ENCODE measurements at regions not wholly inside any gene's neighbourhood (a gene's known extent, or its start where the extent isn't known, plus 50 kb on each side); places are given as distances from the start of the nearest gene placed in this dataset.

DNA sequence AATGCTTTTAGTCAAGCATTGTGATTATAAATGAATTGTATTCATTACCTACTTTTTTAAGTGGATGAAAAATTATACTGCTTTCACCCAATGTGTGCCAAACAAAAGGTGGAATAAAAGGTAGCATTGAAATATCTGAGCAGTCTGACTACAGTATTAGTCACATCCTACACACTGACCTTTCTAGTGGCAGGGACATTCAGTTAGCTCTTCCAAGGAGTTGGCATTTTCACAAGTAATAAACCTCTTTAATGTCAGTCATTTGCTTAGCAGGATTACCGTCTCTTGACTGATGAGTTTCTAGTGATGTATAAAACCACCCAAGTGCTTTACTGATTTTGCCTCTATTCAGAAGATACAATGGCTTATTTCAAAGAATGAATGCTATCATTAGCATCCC, 687.9 kb downstream of the ARAP2 start:
- no peak overlapping the region for H3K27ac ChIP-seq (ENCODE audit: low read depth, low read length)
- H3K9me3 ChIP-seq (ENCODE audit: low read length) = no peaks in the 10 kb centered on the region
- H3K9ac ChIP-seq (ENCODE audit: low read length) = no peak overlapping the region
- H3K4me3 ChIP-seq (ENCODE audit: low read depth in 1 of 2, low read length in 2 of 2) = no peak overlapping the region
- H3K27me3 ChIP-seq (ENCODE audit: control insufficient read depth in 1 of 2, insufficient read depth in 2 of 2, low read length in 2 of 2) = no peaks in the 10 kb centered on the region
- no peaks in the 10 kb centered on the region for H3K36me3 ChIP-seq (ENCODE audit: insufficient read depth, low read length)
- H3K4me1 ChIP-seq (ENCODE audit: insufficient read depth, low read length) = no peaks in the 10 kb centered on the region

DNA sequence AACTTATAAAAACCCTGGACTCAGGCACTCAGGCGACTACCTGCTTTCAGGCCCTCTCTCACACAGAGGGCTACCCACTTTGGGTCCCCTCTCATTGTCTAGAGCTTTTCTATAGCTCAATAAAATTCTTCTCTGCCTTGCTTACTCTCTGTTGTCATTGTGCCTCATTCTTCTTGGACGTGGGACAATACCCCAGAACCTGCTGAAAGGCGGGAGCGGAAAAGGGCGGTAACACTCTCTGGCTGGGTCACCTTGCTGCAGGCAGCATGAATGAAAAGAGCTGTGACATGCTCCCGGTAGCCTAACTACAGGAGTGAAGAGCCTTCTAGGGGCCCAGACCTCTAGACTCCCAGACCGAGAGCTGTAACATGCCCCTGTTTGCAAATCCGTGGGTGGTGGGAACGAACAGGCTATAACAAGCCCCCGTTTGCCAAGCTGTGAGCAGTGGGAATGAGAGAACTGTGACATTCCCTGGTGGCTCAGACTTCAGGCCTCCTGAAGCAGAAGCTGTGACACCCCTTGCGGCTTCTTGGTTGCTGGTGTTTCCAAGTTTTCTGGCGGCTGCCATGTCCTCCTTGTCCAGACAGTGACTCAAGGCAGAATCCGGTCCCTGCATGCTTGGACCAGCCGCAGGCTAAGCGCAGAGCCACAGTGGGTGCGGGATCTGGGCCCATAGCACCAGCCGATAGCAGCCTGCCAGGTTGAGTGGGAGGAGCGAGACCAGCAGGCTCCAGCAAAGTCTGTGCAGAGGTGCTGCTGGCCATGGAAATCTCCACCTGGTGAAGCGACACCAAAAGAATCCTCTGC, 684.6 kb downstream of the ARAP2 start:
- no peak overlapping the region for H3K9ac ChIP-seq (ENCODE audit: low read length)
- H3K4me3 ChIP-seq (ENCODE audit: low read depth in 1 of 2, low read length in 2 of 2) = no peak overlapping the region
- no peaks in the 10 kb centered on the region for H3K4me1 ChIP-seq (ENCODE audit: insufficient read depth, low read length)
- H3K36me3 ChIP-seq (ENCODE audit: insufficient read depth, low read length) = no peaks in the 10 kb centered on the region
- no peaks in the 10 kb centered on the region for H3K9me3 ChIP-seq (ENCODE audit: low read length)
- no peak overlapping the region for H3K27ac ChIP-seq (ENCODE audit: low read depth, low read length)
- H3K27me3 ChIP-seq (ENCODE audit: control insufficient read depth in 1 of 2, insufficient read depth in 2 of 2, low read length in 2 of 2) = no peaks in the 10 kb centered on the region

DNA sequence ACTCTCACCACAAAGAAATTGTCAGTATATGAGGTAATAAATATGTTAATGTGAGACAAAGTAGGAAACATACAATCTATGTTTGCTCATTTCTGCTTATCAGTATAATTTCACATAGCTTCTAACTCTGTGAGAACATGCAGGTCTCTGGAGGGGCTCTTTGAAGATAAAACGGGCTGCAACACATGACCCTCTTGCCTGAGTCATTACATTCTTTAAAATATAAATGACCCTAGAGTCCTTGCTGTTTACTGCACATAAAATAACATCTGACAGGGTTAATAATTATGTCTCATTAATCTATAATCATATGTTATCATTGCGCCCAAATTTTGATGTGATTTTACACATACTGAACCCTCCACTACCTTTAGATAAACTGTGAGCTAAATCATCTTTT, 681.5 kb downstream of the ARAP2 start:
- Histone ChIP-seq H3K9me3 (ENCODE audit: low read length) (no peaks in the 10 kb centered on the region), H3K27ac (ENCODE audit: low read depth, low read length) (no peak overlapping the region), H3K27me3 (ENCODE audit: control insufficient read depth in 1 of 2, insufficient read depth in 2 of 2, low read length in 2 of 2) (no peaks in the 10 kb centered on the region), H3K4me3 (ENCODE audit: low read depth in 1 of 2, low read length in 2 of 2) (no peak overlapping the region), H3K4me1 (ENCODE audit: insufficient read depth, low read length) (no peaks in the 10 kb centered on the region), H3K36me3 (ENCODE audit: insufficient read depth, low read length) (no peaks in the 10 kb centered on the region), H3K9ac (ENCODE audit: low read length) (no peak overlapping the region)

DNA sequence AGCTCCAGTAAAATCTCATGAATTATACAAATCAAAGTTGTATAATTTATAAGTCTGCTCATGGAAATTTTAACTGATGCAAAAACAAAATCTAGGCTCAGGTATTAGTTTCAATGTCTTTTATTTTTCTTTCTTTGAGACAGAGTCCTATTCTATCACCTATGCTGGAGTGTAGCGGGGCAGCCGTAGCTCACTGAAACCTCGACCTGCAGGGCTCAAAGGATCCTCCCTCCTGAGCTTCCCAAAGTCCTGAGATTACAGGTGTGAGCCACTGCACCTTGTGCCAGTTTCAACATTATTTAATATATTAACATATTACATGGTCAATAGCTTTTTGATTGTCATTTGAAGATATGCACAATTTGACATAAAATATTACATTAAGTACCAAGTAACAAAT, 678.7 kb downstream of the ARAP2 start:
- H3K9me3 ChIP-seq (ENCODE audit: low read length) = no peaks in the 10 kb centered on the region
- no peak overlapping the region for H3K27ac ChIP-seq (ENCODE audit: low read depth, low read length)
- H3K9ac ChIP-seq (ENCODE audit: low read length) = no peak overlapping the region
- H3K4me3 ChIP-seq (ENCODE audit: low read depth in 1 of 2, low read length in 2 of 2) = no peak overlapping the region
- no peaks in the 10 kb centered on the region for H3K27me3 ChIP-seq (ENCODE audit: control insufficient read depth in 1 of 2, insufficient read depth in 2 of 2, low read length in 2 of 2)
- H3K36me3 ChIP-seq (ENCODE audit: insufficient read depth, low read length) = no peaks in the 10 kb centered on the region
- H3K4me1 ChIP-seq (ENCODE audit: insufficient read depth, low read length) = no peaks in the 10 kb centered on the region

DNA sequence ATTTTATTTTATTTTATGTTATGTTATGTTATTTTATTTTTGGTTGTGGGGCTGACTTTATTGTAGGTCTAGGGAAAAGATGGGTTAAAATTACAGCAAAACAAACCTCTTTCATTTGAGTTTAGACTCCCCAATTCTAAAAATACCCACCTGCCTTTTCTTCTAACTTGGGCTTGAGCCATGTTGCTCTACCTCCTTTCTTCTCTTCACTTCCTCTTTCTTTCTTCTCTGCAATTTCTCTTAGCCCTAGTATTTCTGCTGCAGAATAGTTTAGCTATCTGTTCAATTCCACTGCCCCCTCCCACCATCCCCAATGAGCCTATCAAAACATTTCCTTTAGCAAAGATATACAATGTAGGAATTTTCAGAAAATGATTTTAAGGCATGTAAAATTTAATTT, 653.3 kb downstream of the ARAP2 start:
- Histone ChIP-seq H3K27ac (ENCODE audit: low read depth, low read length) (no peak overlapping the region), H3K9me3 (ENCODE audit: low read length) (no peaks in the 10 kb centered on the region), H3K36me3 (ENCODE audit: insufficient read depth, low read length) (no peaks in the 10 kb centered on the region), H3K4me3 (ENCODE audit: low read depth in 1 of 2, low read length in 2 of 2) (no peak overlapping the region), H3K4me1 (ENCODE audit: insufficient read depth, low read length) (no peaks in the 10 kb centered on the region), H3K9ac (ENCODE audit: low read length) (no peak overlapping the region), H3K27me3 (ENCODE audit: control insufficient read depth in 1 of 2, insufficient read depth in 2 of 2, low read length in 2 of 2) (no peaks in the 10 kb centered on the region)

DNA sequence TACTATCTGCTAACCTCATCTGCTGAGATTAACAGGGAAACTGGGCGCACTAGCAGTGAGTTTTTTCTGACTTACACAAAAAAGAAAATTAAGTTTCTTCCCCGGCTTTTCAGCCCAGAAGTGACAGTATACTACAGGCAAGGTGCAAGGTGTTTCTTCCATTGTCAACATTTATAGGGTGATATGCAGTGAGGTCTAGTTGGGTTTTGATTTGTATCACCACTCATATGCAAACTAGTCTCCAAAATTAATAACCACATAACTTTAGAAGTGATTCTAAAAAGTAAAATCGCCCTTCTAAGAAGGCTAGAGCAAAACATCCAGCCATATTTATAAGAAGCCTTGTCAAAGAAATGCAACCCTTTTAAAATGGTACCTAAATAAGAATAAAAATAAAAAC, 640.1 kb downstream of the ARAP2 start:
- Histone ChIP-seq H3K36me3 (ENCODE audit: insufficient read depth, low read length) (no peaks in the 10 kb centered on the region), H3K4me1 (ENCODE audit: insufficient read depth, low read length) (no peaks in the 10 kb centered on the region), H3K4me3 (ENCODE audit: low read depth in 1 of 2, low read length in 2 of 2) (no peak overlapping the region), H3K27ac (ENCODE audit: low read depth, low read length) (no peak overlapping the region), H3K9me3 (ENCODE audit: low read length) (no peaks in the 10 kb centered on the region), H3K27me3 (ENCODE audit: control insufficient read depth in 1 of 2, insufficient read depth in 2 of 2, low read length in 2 of 2) (no peaks in the 10 kb centered on the region), H3K9ac (ENCODE audit: low read length) (no peak overlapping the region)

DNA sequence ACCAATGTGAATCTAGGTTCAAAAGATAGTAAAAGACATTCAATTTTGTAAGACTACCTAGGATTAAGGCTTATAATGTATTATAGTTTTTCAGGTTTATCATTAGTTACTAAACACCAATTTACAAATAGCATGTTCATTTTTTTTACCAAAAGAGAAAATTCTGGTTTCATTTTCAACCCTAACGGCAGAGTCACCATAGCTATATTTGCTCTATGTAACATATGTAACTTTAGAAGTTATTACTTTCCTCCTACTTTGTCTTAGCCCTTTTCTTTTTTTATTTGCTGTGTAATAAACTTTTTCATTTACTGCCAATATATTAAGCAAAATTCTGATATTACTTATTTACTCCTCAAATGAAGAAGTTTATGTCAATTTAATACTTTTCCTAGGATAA, 639.6 kb downstream of the ARAP2 start:
- Histone ChIP-seq H3K27ac (ENCODE audit: low read depth, low read length) (no peak overlapping the region), H3K36me3 (ENCODE audit: insufficient read depth, low read length) (no peaks in the 10 kb centered on the region), H3K27me3 (ENCODE audit: control insufficient read depth in 1 of 2, insufficient read depth in 2 of 2, low read length in 2 of 2) (no peaks in the 10 kb centered on the region), H3K4me1 (ENCODE audit: insufficient read depth, low read length) (no peaks in the 10 kb centered on the region), H3K9ac (ENCODE audit: low read length) (no peak overlapping the region), H3K4me3 (ENCODE audit: low read depth in 1 of 2, low read length in 2 of 2) (no peak overlapping the region), H3K9me3 (ENCODE audit: low read length) (no peaks in the 10 kb centered on the region)

DNA sequence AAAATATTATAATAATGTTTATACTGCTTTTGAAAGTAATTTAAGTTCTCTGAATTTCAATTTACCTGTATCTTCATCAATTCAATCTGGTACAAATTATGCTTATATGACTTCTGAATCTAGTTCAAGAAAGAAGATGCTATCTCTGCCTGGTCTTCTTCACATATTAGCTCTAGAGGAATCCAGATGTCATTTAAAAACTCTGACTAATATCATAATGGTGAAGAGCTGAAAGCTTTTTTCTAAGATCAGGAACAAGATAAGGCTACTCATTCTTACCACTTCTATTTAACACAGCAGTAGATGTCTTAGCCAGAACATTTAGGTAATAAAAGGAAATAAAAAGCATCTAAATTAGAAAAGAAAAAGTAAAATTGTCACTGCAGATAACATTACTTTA, 636.1 kb downstream of the ARAP2 start:
- H3K4me3 ChIP-seq (ENCODE audit: low read depth in 1 of 2, low read length in 2 of 2) = no peak overlapping the region
- H3K4me1 ChIP-seq (ENCODE audit: insufficient read depth, low read length) = no peaks in the 10 kb centered on the region
- no peaks in the 10 kb centered on the region for H3K27me3 ChIP-seq (ENCODE audit: control insufficient read depth in 1 of 2, insufficient read depth in 2 of 2, low read length in 2 of 2)
- H3K36me3 ChIP-seq (ENCODE audit: insufficient read depth, low read length) = no peaks in the 10 kb centered on the region
- H3K9ac ChIP-seq (ENCODE audit: low read length) = no peak overlapping the region
- no peaks in the 10 kb centered on the region for H3K9me3 ChIP-seq (ENCODE audit: low read length)
- no peak overlapping the region for H3K27ac ChIP-seq (ENCODE audit: low read depth, low read length)

DNA sequence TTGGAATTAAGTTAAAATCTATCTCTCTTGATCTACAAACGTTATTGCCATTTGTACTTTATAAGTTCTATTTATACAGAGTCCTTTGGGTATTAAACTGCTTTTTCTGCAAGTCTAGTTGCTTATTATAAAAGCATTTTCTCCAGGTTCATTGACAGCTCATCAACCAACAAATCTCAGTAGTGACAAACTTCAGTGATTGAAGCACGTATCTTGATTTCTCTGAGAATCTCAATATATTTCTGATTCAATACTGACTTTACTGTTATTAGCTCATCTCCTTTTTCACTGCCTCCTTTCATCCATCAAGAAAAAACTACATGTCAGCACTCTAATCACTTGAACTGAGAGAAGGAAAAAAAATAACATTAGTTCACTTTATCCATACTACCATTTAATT, 630.2 kb downstream of the ARAP2 start:
- Histone ChIP-seq H3K9ac (ENCODE audit: low read length) (no peak overlapping the region), H3K4me3 (ENCODE audit: low read depth in 1 of 2, low read length in 2 of 2) (no peak overlapping the region), H3K36me3 (ENCODE audit: insufficient read depth, low read length) (no peaks in the 10 kb centered on the region), H3K27me3 (ENCODE audit: control insufficient read depth in 1 of 2, insufficient read depth in 2 of 2, low read length in 2 of 2) (no peaks in the 10 kb centered on the region), H3K4me1 (ENCODE audit: insufficient read depth, low read length) (no peaks in the 10 kb centered on the region), H3K27ac (ENCODE audit: low read depth, low read length) (no peak overlapping the region), H3K9me3 (ENCODE audit: low read length) (no peaks in the 10 kb centered on the region)

DNA sequence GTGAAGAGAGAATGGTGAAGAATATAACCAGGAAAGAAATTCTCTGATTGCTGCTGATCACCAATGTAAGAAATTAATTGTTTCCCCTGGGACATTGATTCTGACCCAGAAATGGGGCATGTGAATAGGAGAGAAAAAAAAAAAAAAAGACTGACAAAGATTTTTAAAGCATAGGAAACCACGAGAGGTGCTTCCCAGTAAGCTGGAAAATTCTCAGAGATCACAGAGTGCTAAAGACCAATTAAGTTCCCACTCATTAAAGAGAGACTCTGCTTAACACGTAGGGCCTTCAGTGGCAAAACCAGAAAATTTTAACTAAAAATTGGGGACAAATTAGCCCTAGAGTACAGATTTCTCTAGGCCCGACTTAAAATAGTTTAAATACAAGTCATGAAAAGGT, 604.4 kb downstream of the ARAP2 start:
- Histone ChIP-seq H3K9me3 (ENCODE audit: low read length) (no peaks in the 10 kb centered on the region), H3K9ac (ENCODE audit: low read length) (no peak overlapping the region), H3K36me3 (ENCODE audit: insufficient read depth, low read length) (no peaks in the 10 kb centered on the region), H3K27me3 (ENCODE audit: control insufficient read depth in 1 of 2, insufficient read depth in 2 of 2, low read length in 2 of 2) (no peaks in the 10 kb centered on the region), H3K4me3 (ENCODE audit: low read depth in 1 of 2, low read length in 2 of 2) (no peak overlapping the region), H3K4me1 (ENCODE audit: insufficient read depth, low read length) (no peaks in the 10 kb centered on the region), H3K27ac (ENCODE audit: low read depth, low read length) (no peak overlapping the region)

DNA sequence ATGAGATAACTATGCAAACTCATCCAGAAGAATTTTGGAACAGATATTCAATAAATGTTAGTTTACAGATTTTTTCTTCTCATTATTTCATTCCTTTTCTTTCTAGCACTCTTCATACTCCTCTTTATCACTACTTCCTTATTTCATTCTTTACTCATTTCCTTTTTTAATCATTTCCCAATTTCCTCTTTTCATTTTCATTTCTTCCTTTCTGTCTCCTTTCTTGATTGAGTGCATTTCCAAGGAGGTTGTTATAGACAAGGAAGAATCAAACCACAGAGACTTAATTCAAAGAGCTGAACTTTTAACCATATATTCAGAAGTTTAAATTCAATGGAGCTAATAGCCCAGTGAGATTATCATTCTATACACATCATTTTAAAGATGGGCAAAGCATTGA, 600.7 kb downstream of the ARAP2 start:
- H3K27me3 ChIP-seq (ENCODE audit: control insufficient read depth in 1 of 2, insufficient read depth in 2 of 2, low read length in 2 of 2) = no peaks in the 10 kb centered on the region
- H3K4me3 ChIP-seq (ENCODE audit: low read depth in 1 of 2, low read length in 2 of 2) = no peak overlapping the region
- no peaks in the 10 kb centered on the region for H3K9me3 ChIP-seq (ENCODE audit: low read length)
- no peak overlapping the region for H3K9ac ChIP-seq (ENCODE audit: low read length)
- no peak overlapping the region for H3K27ac ChIP-seq (ENCODE audit: low read depth, low read length)
- no peaks in the 10 kb centered on the region for H3K4me1 ChIP-seq (ENCODE audit: insufficient read depth, low read length)
- H3K36me3 ChIP-seq (ENCODE audit: insufficient read depth, low read length) = no peaks in the 10 kb centered on the region

DNA sequence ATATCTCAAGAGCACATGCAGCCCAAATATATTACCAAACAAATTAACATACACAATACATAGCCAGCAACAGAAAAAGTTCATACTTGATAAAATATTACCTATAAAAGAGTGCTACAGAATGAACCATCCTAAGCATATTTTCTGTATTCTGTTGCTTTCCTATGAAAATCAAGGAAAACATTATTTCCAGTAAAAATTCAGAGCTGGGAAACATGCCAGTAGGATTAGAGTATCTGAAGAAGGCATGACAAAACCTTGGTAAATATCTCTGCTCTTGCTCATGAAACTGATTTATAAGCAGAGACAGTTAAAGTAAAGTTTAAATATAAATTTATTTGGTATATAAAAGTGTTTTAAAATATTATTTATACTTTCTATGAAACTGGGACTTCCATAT, 599.7 kb downstream of the ARAP2 start:
- H3K9me3 ChIP-seq (ENCODE audit: low read length) = no peaks in the 10 kb centered on the region

More for the DNA sequence above, 599.7 kb downstream of the ARAP2 start:
- no peak overlapping the region for H3K9ac ChIP-seq (ENCODE audit: low read length)
- H3K4me3 ChIP-seq (ENCODE audit: low read depth in 1 of 2, low read length in 2 of 2) = no peak overlapping the region
- H3K36me3 ChIP-seq (ENCODE audit: insufficient read depth, low read length) = no peaks in the 10 kb centered on the region
- H3K27ac ChIP-seq (ENCODE audit: low read depth, low read length) = no peak overlapping the region
- no peaks in the 10 kb centered on the region for H3K27me3 ChIP-seq (ENCODE audit: control insufficient read depth in 1 of 2, insufficient read depth in 2 of 2, low read length in 2 of 2)
- no peaks in the 10 kb centered on the region for H3K4me1 ChIP-seq (ENCODE audit: insufficient read depth, low read length)
